ENCODE measurements at regions not wholly inside any gene's neighbourhood (a gene's known extent, or its start where the extent isn't known, plus 50 kb on each side); places are given as distances from the start of the nearest gene placed in this dataset.
"Not testable (repeated sequence)": the region's sequence is repeated elsewhere in the genome, so short reads cannot be mapped to it uniquely, and the experiment has no call there.

GRCh38 chr6:82511546-82511945 is 147.9 kb downstream of the TPBG start:
- DNase-seq (ENCODE audit: low read depth), result no peak
- Histone ChIP-seq H3K4me3 (ENCODE audit: low read length) (no peak overlapping the region), H3K36me3 (ENCODE audit: control insufficient read depth, insufficient read depth, low read length, severe bottlenecking) (no peaks in the 10 kb centered on the region), H3K27me3 (replicated peaks; ENCODE audit: control insufficient read depth, insufficient read depth, low read length) (no peaks in the 10 kb centered on the region), H3K4me1 (ENCODE audit: control insufficient read depth, insufficient read depth, low read length) (no peaks in the 10 kb centered on the region), H3K9ac (ENCODE audit: low read length) (no peak overlapping the region), H3K9me3 (ENCODE audit: control insufficient read depth, low read length) (peaks cover 9% of the 10 kb centered on the region)

- not testable (repeated sequence) for H3K4me3 ChIP-seq (ENCODE audit: low read length)
These were observed 154.3 kb downstream of the TPBG start for GRCh38 chr6:82517896-82518295.

GRCh38 chr6:82521369-82521768 is 157.8 kb downstream of the TPBG start:
- DNase-seq (ENCODE audit: low read depth), result no peak
- Histone ChIP-seq H3K4me3 (ENCODE audit: low read length) (no peak overlapping the region), H3K27me3 (replicated peaks; ENCODE audit: control insufficient read depth, insufficient read depth, low read length) (no peaks in the 10 kb centered on the region), H3K9ac (ENCODE audit: low read length) (no peak overlapping the region), H3K4me1 (ENCODE audit: control insufficient read depth, insufficient read depth, low read length) (no peaks in the 10 kb centered on the region), H3K9me3 (ENCODE audit: control insufficient read depth, low read length) (peaks cover 4% of the 10 kb centered on the region), H3K36me3 (ENCODE audit: control insufficient read depth, insufficient read depth, low read length, severe bottlenecking) (no peaks in the 10 kb centered on the region)

More at GRCh38 chr6:82517896-82518295, 154.3 kb downstream of the TPBG start:
- not testable (repeated sequence) for H3K4me1 ChIP-seq (ENCODE audit: control insufficient read depth, insufficient read depth, low read length); H3K27me3 ChIP-seq (replicated peaks; ENCODE audit: control insufficient read depth, insufficient read depth, low read length); DNase-seq (ENCODE audit: low read depth); H3K36me3 ChIP-seq (ENCODE audit: control insufficient read depth, insufficient read depth, low read length, severe bottlenecking); H3K9ac ChIP-seq (ENCODE audit: low read length)
- peaks cover 11% of the 10 kb centered on the region for H3K9me3 ChIP-seq (ENCODE audit: control insufficient read depth, low read length)

- H3K9me3 ChIP-seq (ENCODE audit: control insufficient read depth, low read length), result no peaks in the 10 kb centered on the region
- DNase-seq (ENCODE audit: low read depth), result no peak
- no peak overlapping the region for H3K9ac ChIP-seq (ENCODE audit: low read length)
- no peaks in the 10 kb centered on the region for H3K36me3 ChIP-seq (ENCODE audit: control insufficient read depth, insufficient read depth, low read length, severe bottlenecking)
- H3K4me3 ChIP-seq (ENCODE audit: low read length), result no peak overlapping the region
- no peaks in the 10 kb centered on the region for H3K27me3 ChIP-seq (replicated peaks; ENCODE audit: control insufficient read depth, insufficient read depth, low read length)
- no peaks in the 10 kb centered on the region for H3K4me1 ChIP-seq (ENCODE audit: control insufficient read depth, insufficient read depth, low read length)
These were observed 158.2 kb downstream of the TPBG start for GRCh38 chr6:82521861-82522260.

- H3K27me3 ChIP-seq (replicated peaks; ENCODE audit: control insufficient read depth, insufficient read depth, low read length), result no peaks in the 10 kb centered on the region
- H3K9ac ChIP-seq (ENCODE audit: low read length), result no peak overlapping the region
- no peaks in the 10 kb centered on the region for H3K36me3 ChIP-seq (ENCODE audit: control insufficient read depth, insufficient read depth, low read length, severe bottlenecking)
- DNase-seq (ENCODE audit: low read depth), result no peak
- H3K9me3 ChIP-seq (ENCODE audit: control insufficient read depth, low read length), result no peaks in the 10 kb centered on the region
- H3K4me3 ChIP-seq (ENCODE audit: low read length), result no peak overlapping the region
- peaks cover 6% of the 10 kb centered on the region for H3K4me1 ChIP-seq (ENCODE audit: control insufficient read depth, insufficient read depth, low read length)
These were observed 160.4 kb downstream of the TPBG start for GRCh38 chr6:82524031-82524430.

GRCh38 chr6:82525775-82526495 is 162.3 kb downstream of the TPBG start:
- no peaks in the 10 kb centered on the region for H3K9me3 ChIP-seq (ENCODE audit: control insufficient read depth, low read length)

GRCh38 chr6:82529960-82530460 is 166.4 kb downstream of the TPBG start:
- H3K9me3 ChIP-seq (ENCODE audit: control insufficient read depth, low read length); H3K9ac ChIP-seq (ENCODE audit: low read length); H3K36me3 ChIP-seq (ENCODE audit: control insufficient read depth, insufficient read depth, low read length, severe bottlenecking); DNase-seq (ENCODE audit: low read depth); H3K4me3 ChIP-seq (ENCODE audit: low read length); H3K27me3 ChIP-seq (replicated peaks; ENCODE audit: control insufficient read depth, insufficient read depth, low read length): not testable (repeated sequence)
- peaks cover 26% of the 10 kb centered on the region for H3K4me1 ChIP-seq (ENCODE audit: control insufficient read depth, insufficient read depth, low read length)

More at GRCh38 chr6:82525775-82526495, 162.3 kb downstream of the TPBG start:
- Histone ChIP-seq H3K4me1 (ENCODE audit: control insufficient read depth, insufficient read depth, low read length) (peaks cover 19% of the 10 kb centered on the region), H3K36me3 (ENCODE audit: control insufficient read depth, insufficient read depth, low read length, severe bottlenecking) (no peaks in the 10 kb centered on the region), H3K9ac (ENCODE audit: low read length) (no peak overlapping the region), H3K4me3 (ENCODE audit: low read length) (no peak overlapping the region), H3K27me3 (replicated peaks; ENCODE audit: control insufficient read depth, insufficient read depth, low read length) (no peaks in the 10 kb centered on the region)
- DNase-seq (ENCODE audit: low read depth), result no peak

- no peaks in the 10 kb centered on the region for H3K9me3 ChIP-seq (ENCODE audit: control insufficient read depth, low read length)
- no peak overlapping the region for H3K4me3 ChIP-seq (ENCODE audit: low read length)
- H3K27me3 ChIP-seq (replicated peaks; ENCODE audit: control insufficient read depth, insufficient read depth, low read length), result no peaks in the 10 kb centered on the region
- no peak overlapping the region for H3K9ac ChIP-seq (ENCODE audit: low read length)
- H3K36me3 ChIP-seq (ENCODE audit: control insufficient read depth, insufficient read depth, low read length, severe bottlenecking), result no peaks in the 10 kb centered on the region
- DNase-seq (ENCODE audit: low read depth), result no peak
- H3K4me1 ChIP-seq (ENCODE audit: control insufficient read depth, insufficient read depth, low read length), result peaks cover 15% of the 10 kb centered on the region
These were observed 171.3 kb downstream of the TPBG start for GRCh38 chr6:82534876-82535275.

- H3K9me3 ChIP-seq (ENCODE audit: control insufficient read depth, low read length); DNase-seq (ENCODE audit: low read depth); H3K4me3 ChIP-seq (ENCODE audit: low read length); H3K4me1 ChIP-seq (ENCODE audit: control insufficient read depth, insufficient read depth, low read length); H3K27me3 ChIP-seq (replicated peaks; ENCODE audit: control insufficient read depth, insufficient read depth, low read length); H3K9ac ChIP-seq (ENCODE audit: low read length); H3K36me3 ChIP-seq (ENCODE audit: control insufficient read depth, insufficient read depth, low read length, severe bottlenecking): not testable (repeated sequence)
These were observed 185.9 kb downstream of the TPBG start for GRCh38 chr6:82549480-82549879.

- H3K4me3 ChIP-seq (ENCODE audit: low read length); H3K9me3 ChIP-seq (ENCODE audit: control insufficient read depth, low read length); H3K36me3 ChIP-seq (ENCODE audit: control insufficient read depth, insufficient read depth, low read length, severe bottlenecking); H3K27me3 ChIP-seq (replicated peaks; ENCODE audit: control insufficient read depth, insufficient read depth, low read length); DNase-seq (ENCODE audit: low read depth); H3K9ac ChIP-seq (ENCODE audit: low read length); H3K4me1 ChIP-seq (ENCODE audit: control insufficient read depth, insufficient read depth, low read length): not testable (repeated sequence)
These were observed 187.7 kb downstream of the TPBG start for GRCh38 chr6:82551311-82551710.

GRCh38 chr6:82551831-82552230 is 188.2 kb downstream of the TPBG start:
- no peaks in the 10 kb centered on the region for H3K36me3 ChIP-seq (ENCODE audit: control insufficient read depth, insufficient read depth, low read length, severe bottlenecking)
- peaks cover 8% of the 10 kb centered on the region for H3K4me1 ChIP-seq (ENCODE audit: control insufficient read depth, insufficient read depth, low read length)
- no peak for DNase-seq (ENCODE audit: low read depth)
- no peak overlapping the region for H3K9ac ChIP-seq (ENCODE audit: low read length)
- H3K4me3 ChIP-seq (ENCODE audit: low read length), result no peak overlapping the region
- H3K9me3 ChIP-seq (ENCODE audit: control insufficient read depth, low read length), result no peaks in the 10 kb centered on the region
- H3K27me3 ChIP-seq (replicated peaks; ENCODE audit: control insufficient read depth, insufficient read depth, low read length), result no peaks in the 10 kb centered on the region
